GM21360 (cell line): ENCODE measurements at regions not wholly inside any gene's neighbourhood (a gene's known extent, or its start where the extent isn't known, plus 50 kb on each side); places are given as distances from the start of the nearest gene placed in this dataset.

Experiments
- ATAC-seq: cut with Tn5 transposase; IDR thresholded peaks from one replicate; pipeline ENCODE4 v1.9.1; 2021; ENCODE audit warnings: mild to moderate bottlenecking, moderate library complexity; ENCODE audit not compliant: unreplicated experiment

- peak; percentile 79 for ATAC-seq
These were observed 195.4 kb downstream of the MACC1 start for GRCh38 chr7:20021831-20022230.

GRCh38 chr7:20021066-20021465 is 196.1 kb downstream of the MACC1 start:
- no peak for ATAC-seq

- ATAC-seq, result peak; percentile 72
These were observed 197.3 kb downstream of the MACC1 start for GRCh38 chr7:20019757-20020432.

GRCh38 chr7:20016669-20017068 is 200.5 kb downstream of the MACC1 start:
- ATAC-seq, result no peak

DNA sequence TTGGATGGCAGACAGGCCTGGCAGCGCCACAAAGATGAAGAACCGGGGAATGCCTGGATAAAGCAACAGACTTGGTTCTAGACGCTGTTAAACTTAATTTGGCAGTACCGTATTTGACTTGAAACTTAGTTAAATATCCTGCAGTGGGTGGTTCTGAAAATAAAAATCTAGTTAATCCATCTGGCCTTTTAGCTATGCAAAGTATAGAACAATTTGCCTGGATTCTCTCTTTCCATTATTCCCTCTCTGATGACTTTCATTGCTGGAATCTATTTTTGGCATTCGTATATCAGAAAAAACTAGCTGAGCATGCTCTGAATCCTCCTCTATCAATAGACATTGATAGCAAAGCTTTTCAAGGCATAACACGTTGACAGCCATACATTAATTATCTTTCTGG is 203.6 kb downstream of the MACC1 start:
- ATAC-seq, result no peak

DNA sequence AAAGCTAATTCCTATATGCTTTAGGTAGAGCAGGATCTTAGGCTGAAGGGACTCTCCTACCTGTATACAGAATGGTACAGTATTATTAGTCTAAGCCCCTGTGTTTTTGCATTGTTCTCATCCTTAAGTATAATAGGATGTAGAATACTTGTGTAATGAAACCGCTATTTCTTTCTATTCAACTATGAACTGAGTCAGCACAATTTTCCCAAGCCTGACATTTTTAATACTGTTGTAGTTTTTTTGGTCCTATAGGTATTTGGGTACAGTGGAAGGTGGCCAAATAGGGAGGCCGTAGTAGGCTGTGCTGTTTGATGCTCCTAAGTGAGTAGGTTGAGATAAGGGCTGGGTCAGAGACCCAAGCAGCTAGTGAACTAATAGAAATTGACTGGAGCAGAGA is 205.1 kb downstream of the MACC1 start:
- ATAC-seq, result no peak

- no peak for ATAC-seq
These were observed 206.3 kb downstream of the MACC1 start for GRCh38 chr7:20010877-20011276.

- no peak for ATAC-seq
These were observed 209.7 kb downstream of the MACC1 start for GRCh38 chr7:20007510-20007909.

GRCh38 chr7:20005081-20005480 is 212.1 kb downstream of the MACC1 start:
- no peak for ATAC-seq

DNA sequence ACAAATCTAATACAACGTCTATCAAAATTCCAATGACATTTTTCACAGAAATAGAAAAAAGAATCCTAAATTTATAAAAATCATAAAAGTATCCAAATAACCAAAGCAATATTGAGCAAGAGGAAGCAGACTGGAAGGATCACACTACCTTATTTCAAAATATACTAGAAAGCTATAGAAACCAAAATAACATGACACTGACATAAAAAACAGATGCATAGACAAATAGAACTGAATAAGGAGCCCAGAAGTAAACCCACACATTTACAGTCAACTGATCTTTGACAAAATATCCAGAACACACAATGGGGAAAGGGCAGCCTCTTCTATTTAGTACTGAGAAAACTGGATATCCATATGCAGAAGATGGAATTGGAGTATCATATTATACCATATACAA is 217.5 kb downstream of the MACC1 start:
- ATAC-seq, result no peak

DNA sequence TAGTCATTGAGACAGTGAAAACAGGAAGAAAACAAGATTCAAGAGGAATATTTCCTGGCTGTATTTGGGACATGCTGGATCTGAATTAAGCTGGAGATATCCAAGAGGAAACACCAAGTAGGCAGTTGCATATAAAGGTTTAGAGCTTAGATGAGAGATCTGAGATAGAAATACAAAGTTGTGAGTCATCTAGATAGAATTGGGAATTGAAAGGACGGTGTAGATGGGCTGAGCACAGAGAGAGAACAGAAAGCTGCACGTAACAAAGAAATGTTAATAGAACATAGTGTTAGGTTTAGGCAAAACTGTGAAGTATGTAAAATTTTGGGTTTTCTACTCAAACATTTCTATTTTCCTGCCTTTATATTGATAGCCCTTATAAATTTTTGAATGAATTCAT is 218.5 kb upstream of the TMEM196 start:
- ATAC-seq, result no peak

DNA sequence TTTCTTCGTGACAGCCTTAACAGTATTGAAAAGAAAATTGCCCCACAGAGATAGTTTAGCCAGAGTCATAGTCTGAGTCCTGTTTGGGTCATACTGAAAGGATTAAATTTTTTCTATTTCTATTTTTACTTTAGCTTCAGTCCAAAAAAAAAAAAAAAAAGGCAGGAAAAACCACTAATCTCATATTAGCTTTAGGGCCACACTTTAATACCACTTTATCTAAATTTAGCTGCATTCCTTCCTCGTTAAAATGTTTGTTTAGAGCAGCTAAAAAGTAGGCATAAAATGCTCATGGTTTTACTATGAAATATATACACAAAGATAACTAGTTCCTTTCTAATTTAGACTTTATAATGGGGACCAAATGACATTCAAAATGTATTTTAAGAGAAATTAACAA is 216.5 kb upstream of the TMEM196 start:
- ATAC-seq, result no peak

GRCh38 chr7:19988860-19989259 is 215.4 kb upstream of the TMEM196 start:
- no peak for ATAC-seq

- no peak for ATAC-seq
These were observed 210.8 kb upstream of the TMEM196 start for GRCh38 chr7:19984231-19984632.

- no peak for ATAC-seq
These were observed 209.7 kb upstream of the TMEM196 start for GRCh38 chr7:19982841-19983835.

DNA sequence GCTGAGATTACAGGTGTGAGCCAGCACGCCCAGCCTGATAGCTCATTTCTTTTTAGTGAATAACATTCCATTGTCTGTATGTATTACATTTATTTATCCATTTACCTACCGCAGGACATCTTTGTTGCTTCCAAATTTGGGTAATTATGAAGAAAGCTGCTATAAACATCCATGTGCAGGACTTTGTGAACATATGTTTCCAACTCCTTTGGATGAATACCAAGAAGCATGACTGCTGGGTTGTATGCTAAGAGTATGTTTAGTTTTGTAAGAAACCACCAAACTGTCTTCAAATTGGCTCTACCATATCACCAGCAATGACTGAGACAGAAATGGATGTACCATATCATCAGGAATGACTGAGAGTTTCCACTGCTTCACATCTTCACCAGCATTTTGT is 200.2 kb upstream of the TMEM196 start:
- ATAC-seq, result no peak

DNA sequence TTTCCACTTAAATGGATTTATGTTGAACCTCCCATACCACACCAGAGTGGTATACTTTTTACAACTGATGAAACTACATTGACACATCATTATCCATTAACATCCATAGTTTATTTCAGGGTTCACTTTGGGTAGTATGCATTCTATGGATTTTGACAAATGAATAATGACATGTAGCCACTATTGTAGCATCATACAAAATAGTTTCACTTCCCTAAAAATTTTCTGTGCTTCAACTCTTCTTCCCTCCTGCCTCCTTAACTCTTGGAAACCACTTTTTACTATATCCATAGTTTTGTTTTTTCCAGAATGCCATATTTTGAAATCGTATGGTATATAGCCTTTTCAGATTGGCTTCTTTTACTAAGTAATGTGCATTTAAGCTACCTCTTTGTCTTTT is 199.5 kb upstream of the TMEM196 start:
- ATAC-seq, result no peak

GRCh38 chr7:19971956-19972355 is 198.5 kb upstream of the TMEM196 start:
- ATAC-seq, result no peak

GRCh38 chr7:19970514-19970913 is 197.1 kb upstream of the TMEM196 start:
- no peak for ATAC-seq

- no peak for ATAC-seq
These were observed 196.6 kb upstream of the TMEM196 start for GRCh38 chr7:19969859-19970493.

DNA sequence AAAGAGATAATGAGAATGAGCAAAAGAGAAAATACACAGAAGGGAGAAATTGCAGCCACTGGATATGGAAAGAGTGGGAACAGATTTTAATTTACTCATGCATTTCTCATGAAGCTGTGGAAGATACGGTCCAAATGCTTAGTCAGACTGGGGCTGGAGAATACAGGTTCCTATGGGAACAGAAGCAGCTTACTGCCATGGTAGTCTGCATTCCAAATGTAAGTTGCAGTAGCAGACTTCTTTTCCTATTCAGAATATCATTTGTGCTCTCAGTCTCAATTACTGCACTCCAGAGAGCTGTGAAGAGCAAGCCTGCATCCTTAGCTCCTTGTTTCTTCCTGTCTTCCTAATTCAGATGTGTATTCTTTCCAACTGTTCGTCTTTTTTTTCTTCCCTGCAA is 190.8 kb upstream of the TMEM196 start:
- no peak for ATAC-seq

- ATAC-seq, result no peak
These were observed 190.3 kb upstream of the TMEM196 start for GRCh38 chr7:19963695-19964094.
